Mesenchymal stem cell (in vitro differentiated cells and primary cell): ENCODE measurements at regions not wholly inside any gene's neighbourhood (a gene's known extent, or its start where the extent isn't known, plus 50 kb on each side); places are given as distances from the start of the nearest gene placed in this dataset.

Experiments
- DNase-seq: peaks from one replicate; pipeline ENCODE4 v3.0.0-alpha.2; 2013
- H2AFZ ChIP-seq: one replicate; pipeline ENCODE4 v1.6.1; 2013; ENCODE audit warnings: low read depth, mild to moderate bottlenecking, control low read depth, inconsistent platforms, low read length, moderate library complexity
- H2AK5ac ChIP-seq: 2 replicates; pipeline ENCODE4 v1.6.1; 2013; ENCODE audit warnings: low read length, moderate library complexity, mild to moderate bottlenecking, inconsistent platforms; ENCODE audit not compliant: severe bottlenecking
- H2BK120ac ChIP-seq: one replicate; pipeline ENCODE4 v1.6.1; 2013; ENCODE audit warnings: low read depth, mild to moderate bottlenecking, inconsistent platforms, low read length, moderate library complexity
- H2BK12ac ChIP-seq, 2 experiments: one replicate each; pipeline ENCODE4 v1.6.1; 2013; ENCODE audit warnings: inconsistent platforms in 2 of 2, low read length in 2 of 2, mild to moderate bottlenecking in 2 of 2, moderate library complexity in 2 of 2, control low read depth in 1 of 2
- H2BK15ac ChIP-seq: one replicate; pipeline ENCODE4 v1.6.1; 2013; ENCODE audit warnings: mild to moderate bottlenecking, low read depth, inconsistent platforms; ENCODE audit not compliant: poor library complexity, severe bottlenecking
- H2BK5ac ChIP-seq: 2 replicates; pipeline ENCODE4 v1.6.1; 2013; ENCODE audit warnings: low read depth, mild to moderate bottlenecking, low read length, control low read depth, inconsistent platforms; ENCODE audit not compliant: poor library complexity, severe bottlenecking
- H3K14ac ChIP-seq, 2 experiments: one replicate each; pipeline ENCODE4 v1.6.1; 2013; ENCODE audit warnings: inconsistent platforms in 2 of 2, low read length in 2 of 2, control low read depth in 1 of 2, mild to moderate bottlenecking in 1 of 2, moderate library complexity in 1 of 2
- H3K18ac ChIP-seq, 2 experiments: one replicate each; pipeline ENCODE4 v1.6.1; 2013; ENCODE audit warnings: inconsistent platforms in 2 of 2, low read length in 2 of 2, control low read depth in 1 of 2, low read depth in 1 of 2, mild to moderate bottlenecking in 1 of 2
- H3K23ac ChIP-seq, 2 experiments: one replicate each; pipeline ENCODE4 v1.6.1; 2013; ENCODE audit warnings: inconsistent platforms in 2 of 2, low read length in 2 of 2, mild to moderate bottlenecking in 2 of 2, moderate library complexity in 2 of 2, control low read depth in 1 of 2
- H3K27ac ChIP-seq: 2 replicates; pipeline ENCODE4 v1.5.1; 2013; ENCODE audit warnings: mild to moderate bottlenecking, moderate library complexity, low read length, control low read depth, inconsistent platforms; ENCODE audit not compliant: poor library complexity, severe bottlenecking
- H3K27me3 ChIP-seq, 2 experiments: 2 replicates each; pipeline versions ENCODE4 v1.6.1 to v1.7.0; 2013; ENCODE audit warnings: low read length in 2 of 2, mild to moderate bottlenecking in 2 of 2, moderate library complexity in 2 of 2, control low read depth in 1 of 2, inconsistent platforms in 1 of 2; ENCODE audit not compliant: control insufficient read depth in 1 of 2, insufficient read depth in 1 of 2
- H3K36me3 ChIP-seq, 2 experiments: 2 replicates each; pipeline versions ENCODE4 v1.6.1 to v1.7.0; 2013; ENCODE audit warnings: low read length in 2 of 2, control low read depth in 1 of 2, inconsistent platforms in 1 of 2, low read depth in 1 of 2, mild to moderate bottlenecking in 1 of 2; ENCODE audit not compliant: insufficient read depth in 2 of 2, control insufficient read depth in 1 of 2
- H3K4ac ChIP-seq, 2 experiments: one replicate each; pipeline ENCODE4 v1.6.1; 2013; ENCODE audit warnings: inconsistent platforms in 2 of 2, low read length in 2 of 2, mild to moderate bottlenecking in 2 of 2, moderate library complexity in 2 of 2, control low read depth in 1 of 2, low read depth in 1 of 2
- H3K4me1 ChIP-seq: 2 replicates; pipeline ENCODE4 v1.6.1; 2013; ENCODE audit warnings: low read depth, low read length, control low read depth; ENCODE audit not compliant: control insufficient read depth, insufficient read depth
- H3K4me2 ChIP-seq: 2 replicates; pipeline ENCODE4 v1.6.1; 2013; ENCODE audit warnings: low read length, mild to moderate bottlenecking, inconsistent platforms; ENCODE audit not compliant: poor library complexity, severe bottlenecking
- H3K4me3 ChIP-seq, 2 experiments: 2 replicates each; pipeline versions ENCODE4 v1.5.1 to v1.7.0; 2013; ENCODE audit warnings: low read length in 2 of 2, mild to moderate bottlenecking in 2 of 2, control low read depth in 1 of 2, low read depth in 1 of 2; ENCODE audit not compliant: insufficient read depth in 1 of 2
- H3K79me1 ChIP-seq: replicated peaks from 2 replicates; pipeline ENCODE4 v1.6.1; 2013; ENCODE audit warnings: mild to moderate bottlenecking, control low read depth, low read length, inconsistent platforms; ENCODE audit not compliant: poor library complexity, severe bottlenecking
- H3K9ac ChIP-seq: 2 replicates; pipeline ENCODE4 v1.7.0; 2013; ENCODE audit warnings: mild to moderate bottlenecking, low read length, moderate library complexity
- H3K9me3 ChIP-seq: 2 replicates; pipeline ENCODE4 v1.7.0; 2013; ENCODE audit warnings: mild to moderate bottlenecking, low read length; ENCODE audit not compliant: control insufficient read depth
- H4K8ac ChIP-seq: one replicate; pipeline ENCODE4 v1.6.1; 2013; ENCODE audit warnings: inconsistent platforms, mild to moderate bottlenecking, low read length, moderate library complexity
- H4K91ac ChIP-seq: one replicate; pipeline ENCODE4 v1.6.1; 2013; ENCODE audit warnings: mild to moderate bottlenecking, low read length, inconsistent platforms
- WGBS: methylation state at CpG from one replicate; pipeline ENCODE4 v1.1.7; 2013; ENCODE audit warnings: mixed read lengths; 5-methylcytosine and 5-hydroxymethylcytosine counted together

GRCh38 chr22:48849963-48850657, 977.6 kb downstream of the BRD1 start:
- H3K9ac ChIP-seq = no peak overlapping the region
- no peak overlapping the region for H3K4me3 ChIP-seq
- H4K8ac ChIP-seq = no peak overlapping the region
- H2AK5ac ChIP-seq = no peak overlapping the region
- H3K4me2 ChIP-seq = no peak overlapping the region
- no peaks in the 10 kb centered on the region for H3K27me3 ChIP-seq
- no peak for DNase-seq
- no peaks in the 10 kb centered on the region for H3K9me3 ChIP-seq
- H2BK12ac ChIP-seq = no peak overlapping the region
- H3K4me1 ChIP-seq = no peaks in the 10 kb centered on the region
- H3K36me3 ChIP-seq = no peaks in the 10 kb centered on the region
- no peak overlapping the region for H3K23ac ChIP-seq
- H3K27ac ChIP-seq = no peak overlapping the region
- H4K91ac ChIP-seq = no peak overlapping the region
- no peak overlapping the region for H2BK15ac ChIP-seq
- no peak overlapping the region for H2AFZ ChIP-seq
- 72% methylated on average over 11 of the region's 13 CpGs for WGBS
- H3K18ac ChIP-seq = no peak overlapping the region
- no peak overlapping the region for H2BK120ac ChIP-seq
- no peak overlapping the region for H3K4ac ChIP-seq
- no peak overlapping the region for H2BK5ac ChIP-seq
- H3K14ac ChIP-seq = no peak overlapping the region
- H3K79me1 ChIP-seq = no peaks in the 10 kb centered on the region

GRCh38 chr22:48849219-48849912, 978.3 kb downstream of the BRD1 start:
- no peak overlapping the region for H3K18ac ChIP-seq
- H2BK12ac ChIP-seq = no peak overlapping the region
- no peak overlapping the region for H4K91ac ChIP-seq
- no peak overlapping the region for H2BK5ac ChIP-seq
- H3K4me2 ChIP-seq = no peak overlapping the region
- DNase-seq = no peak
- H3K27ac ChIP-seq = no peak overlapping the region
- no peak overlapping the region for H2AK5ac ChIP-seq
- no peaks in the 10 kb centered on the region for H3K79me1 ChIP-seq
- H4K8ac ChIP-seq = no peak overlapping the region
- H3K9me3 ChIP-seq = no peaks in the 10 kb centered on the region
- H3K23ac ChIP-seq = no peak overlapping the region
- no peak overlapping the region for H2BK120ac ChIP-seq
- no peak overlapping the region for H3K9ac ChIP-seq
- H3K27me3 ChIP-seq = no peaks in the 10 kb centered on the region
- no peak overlapping the region for H3K4ac ChIP-seq
- no peak overlapping the region for H2BK15ac ChIP-seq
- WGBS = 76% methylated on average over 8 of the region's 8 CpGs
- no peak overlapping the region for H3K4me3 ChIP-seq
- H3K4me1 ChIP-seq = no peaks in the 10 kb centered on the region
- H3K14ac ChIP-seq = no peak overlapping the region
- H2AFZ ChIP-seq = no peak overlapping the region
- H3K36me3 ChIP-seq = no peaks in the 10 kb centered on the region

DNA sequence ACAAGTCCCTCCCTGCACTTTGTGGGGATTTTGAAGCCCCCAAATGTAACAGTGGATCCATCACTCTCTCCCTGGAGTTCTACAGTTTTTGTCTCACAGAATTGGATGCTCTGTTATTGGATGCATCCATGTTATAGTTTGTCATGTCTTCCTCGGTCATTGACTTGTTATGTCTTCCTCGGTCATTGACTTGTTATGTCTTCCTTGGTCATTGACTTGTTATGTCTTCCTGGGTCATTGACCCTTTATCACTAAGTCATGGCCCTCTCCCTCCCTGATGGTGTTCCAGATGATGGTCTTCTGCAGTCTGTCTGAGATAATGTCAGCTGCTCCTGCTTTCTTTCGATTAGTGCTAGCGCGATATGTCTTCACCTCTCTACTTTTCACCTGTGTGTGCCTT, 981.5 kb downstream of the BRD1 start:
- no peak overlapping the region for H2AFZ ChIP-seq
- H4K91ac ChIP-seq = no peak overlapping the region
- H3K4ac ChIP-seq = no peak overlapping the region
- H3K79me1 ChIP-seq = no peaks in the 10 kb centered on the region
- H3K27me3 ChIP-seq = no peaks in the 10 kb centered on the region
- WGBS = 49% methylated on average over 2 of the region's 5 CpGs
- H3K27ac ChIP-seq = no peak overlapping the region
- no peak overlapping the region for H4K8ac ChIP-seq
- DNase-seq = no peak
- H2BK5ac ChIP-seq = no peak overlapping the region
- no peaks in the 10 kb centered on the region for H3K9me3 ChIP-seq
- H3K4me1 ChIP-seq = no peaks in the 10 kb centered on the region
- H2BK15ac ChIP-seq = no peak overlapping the region
- H3K4me3 ChIP-seq = no peak overlapping the region
- H3K14ac ChIP-seq = no peak overlapping the region
- no peak overlapping the region for H2AK5ac ChIP-seq
- H3K18ac ChIP-seq = no peak overlapping the region
- H2BK12ac ChIP-seq = no peak overlapping the region
- no peak overlapping the region for H3K4me2 ChIP-seq
- no peak overlapping the region for H3K23ac ChIP-seq
- H3K36me3 ChIP-seq = no peaks in the 10 kb centered on the region
- H3K9ac ChIP-seq = no peak overlapping the region
- H2BK120ac ChIP-seq = no peak overlapping the region

- Histone ChIP-seq H3K79me1 (no peaks in the 10 kb centered on the region), H3K4me2 (no peak overlapping the region), H3K4me3 (no peak overlapping the region), H3K4ac (no peak overlapping the region), H3K27ac (no peak overlapping the region), H3K9me3 (no peaks in the 10 kb centered on the region), H2BK15ac (no peak overlapping the region), H4K91ac (no peak overlapping the region), H2BK5ac (no peak overlapping the region), H2AFZ (no peak overlapping the region), H3K36me3 (no peaks in the 10 kb centered on the region), H3K14ac (no peak overlapping the region), H3K9ac (no peak overlapping the region), H3K4me1 (no peaks in the 10 kb centered on the region), H2BK12ac (no peak overlapping the region), H4K8ac (no peak overlapping the region), H2AK5ac (no peak overlapping the region), H2BK120ac (no peak overlapping the region), H3K18ac (no peak overlapping the region), H3K27me3 (no peaks in the 10 kb centered on the region), H3K23ac (no peak overlapping the region)
- DNase-seq = no peak
- WGBS = 85% methylated on average over 29 of the region's 29 CpGs
These were observed 982.2 kb downstream of the BRD1 start for GRCh38 chr22:48845356-48845936.
